NCI-H1105 (cell line): ENCODE measurements at regions not wholly inside any gene's neighbourhood (a gene's known extent, or its start where the extent isn't known, plus 50 kb on each side); places are given as distances from the start of the nearest gene placed in this dataset.

Experiments used
- DNase-seq: peaks from one replicate; lab custom pipeline; 2025; lab: John Stamatoyannopoulos, UW

DNA sequence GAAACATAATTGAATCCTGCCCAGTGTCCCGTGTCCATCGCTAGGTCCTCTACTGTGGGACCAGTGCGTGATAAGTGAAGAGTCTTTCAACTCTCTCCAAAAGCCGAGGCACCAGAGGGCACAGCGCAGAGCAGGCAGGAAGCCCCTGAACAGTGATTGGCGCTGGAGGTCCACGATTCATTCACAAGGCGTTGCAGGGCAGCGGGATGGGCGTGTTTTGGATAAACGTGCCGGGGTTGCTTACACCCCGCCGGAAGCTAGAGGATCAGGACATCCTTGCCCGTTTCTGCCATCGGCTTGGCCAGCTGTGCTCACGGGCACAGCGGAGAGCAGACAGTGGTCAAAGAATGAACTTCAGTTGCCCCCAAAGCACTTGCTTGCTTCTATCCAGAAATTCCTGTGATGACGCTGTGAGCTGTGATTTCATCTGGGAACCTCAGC, 86.0 kb upstream of the PFKP start:
- DNase-seq, result no peak

- DNase-seq, result no peak
Measured at GRCh38 chr10:2980791-2981360, 86.5 kb upstream of the PFKP start.

GRCh38 chr10:2980116-2980515, 87.2 kb upstream of the PFKP start:
- no peak for DNase-seq

- no peak for DNase-seq
Measured at GRCh38 chr10:2979306-2979705, 88.0 kb upstream of the PFKP start.

GRCh38 chr10:2978574-2979273, 88.6 kb upstream of the PFKP start:
- DNase-seq, result no peak

DNA sequence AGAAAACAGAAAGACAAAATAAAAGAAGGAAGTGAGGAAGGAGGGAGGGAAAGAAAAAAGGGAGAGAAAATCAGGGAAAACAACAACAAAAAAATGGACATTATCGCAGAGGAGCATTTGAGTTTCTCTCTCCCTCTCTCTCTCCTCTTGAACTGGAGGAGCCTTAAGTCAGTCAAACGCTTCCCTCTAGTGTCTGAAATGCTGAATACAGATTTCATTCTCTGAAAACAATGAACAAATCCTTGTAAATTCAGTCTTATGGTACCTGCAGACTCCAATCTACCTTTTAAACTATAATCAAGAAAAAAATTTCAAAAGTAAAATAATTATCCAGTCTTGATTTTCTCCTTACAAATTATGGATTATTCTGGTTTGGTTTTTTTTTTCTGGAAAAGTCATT, 89.2 kb upstream of the PFKP start:
- peak; percentile 13 for DNase-seq

DNA sequence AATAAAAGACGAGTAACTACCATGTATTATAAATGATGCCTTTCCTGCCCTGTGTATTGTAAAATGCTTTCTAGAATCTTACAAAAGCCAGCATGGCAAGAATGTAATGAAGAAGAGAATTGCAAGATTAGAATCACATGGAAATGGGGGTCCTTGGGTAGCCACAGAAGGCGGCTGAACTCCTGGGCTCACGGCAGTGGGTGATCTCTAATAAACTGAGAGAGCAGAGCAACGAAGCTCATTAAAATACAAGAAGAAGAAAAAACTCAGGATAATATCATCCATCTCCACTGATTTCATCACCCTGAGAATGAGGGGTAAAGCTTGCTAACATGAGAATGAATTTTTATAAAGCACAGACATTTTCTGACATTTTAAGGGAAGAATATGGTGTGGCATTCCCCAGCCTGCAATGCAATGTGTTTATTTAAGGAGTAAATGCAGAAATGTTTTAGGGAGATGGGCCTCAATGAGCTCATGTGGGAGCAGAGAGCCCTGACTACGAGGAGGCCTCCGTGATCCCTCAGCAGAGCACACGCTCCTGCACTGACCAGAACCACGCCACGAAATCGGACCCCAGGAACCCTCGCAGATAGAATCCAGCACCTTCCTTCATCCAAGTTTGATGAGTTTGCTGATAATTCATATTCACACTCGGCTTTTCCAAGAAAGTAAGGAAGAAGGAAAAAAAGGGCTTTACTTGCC, 92.7 kb upstream of the PFKP start:
- no peak for DNase-seq

DNA sequence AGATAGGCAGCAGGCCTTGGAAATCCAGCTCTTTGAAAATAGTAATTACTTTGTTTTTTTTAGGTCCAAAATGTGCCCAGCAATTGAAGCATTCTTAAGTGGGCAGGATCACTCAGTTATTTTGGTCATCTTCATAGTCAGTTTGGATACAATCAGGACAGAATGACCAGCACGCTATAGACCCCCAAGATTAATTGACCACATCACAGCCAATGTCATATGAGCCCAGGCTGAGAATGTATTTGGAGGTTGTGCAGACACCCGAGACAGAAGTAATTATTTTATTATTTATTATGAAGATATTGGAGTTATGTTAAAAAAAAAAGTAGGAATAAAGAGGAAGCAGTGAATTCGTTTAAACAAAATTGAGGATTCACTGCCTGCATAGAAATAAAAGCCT, 93.3 kb upstream of the PFKP start:
- no peak for DNase-seq

GRCh38 chr10:2972810-2973209, 94.5 kb upstream of the PFKP start:
- no peak for DNase-seq

GRCh38 chr10:2972216-2972615, 95.1 kb upstream of the PFKP start:
- no peak for DNase-seq

- DNase-seq, result no peak
Measured at GRCh38 chr10:2970190-2970823, 97.0 kb upstream of the PFKP start.

GRCh38 chr10:2968401-2969058, 98.8 kb upstream of the PFKP start:
- DNase-seq, result no peak

- no peak for DNase-seq
Measured at GRCh38 chr10:2966134-2966533, 101.2 kb upstream of the PFKP start.

- no peak for DNase-seq
Measured at GRCh38 chr10:2964632-2965296, 102.6 kb upstream of the PFKP start.

GRCh38 chr10:2963889-2964631, 103.3 kb upstream of the PFKP start:
- DNase-seq, result no peak

- no peak for DNase-seq
Measured at GRCh38 chr10:2962194-2962593, 105.2 kb upstream of the PFKP start.

GRCh38 chr10:2958659-2959058, 108.7 kb upstream of the PFKP start:
- DNase-seq, result no peak

DNA sequence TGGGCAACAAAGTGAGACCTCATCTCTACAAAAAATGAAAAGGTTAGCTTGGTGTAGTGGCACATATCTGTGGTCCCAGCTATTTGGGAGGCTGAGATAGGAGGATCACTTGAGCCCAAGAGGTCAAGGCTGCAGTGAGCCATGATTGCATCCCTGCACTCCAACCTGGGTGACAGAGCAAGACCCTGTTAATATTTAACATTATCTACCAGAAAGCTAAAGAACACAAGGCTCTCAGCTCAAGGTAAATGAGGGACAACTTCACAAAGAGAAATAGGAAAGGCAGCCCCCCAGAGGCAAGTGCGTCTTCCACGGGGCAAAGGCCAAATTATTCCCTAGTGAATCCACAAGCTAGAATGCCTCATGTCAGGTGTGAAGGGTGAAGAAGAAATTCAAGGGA, 109.6 kb upstream of the PFKP start:
- no peak for DNase-seq

DNA sequence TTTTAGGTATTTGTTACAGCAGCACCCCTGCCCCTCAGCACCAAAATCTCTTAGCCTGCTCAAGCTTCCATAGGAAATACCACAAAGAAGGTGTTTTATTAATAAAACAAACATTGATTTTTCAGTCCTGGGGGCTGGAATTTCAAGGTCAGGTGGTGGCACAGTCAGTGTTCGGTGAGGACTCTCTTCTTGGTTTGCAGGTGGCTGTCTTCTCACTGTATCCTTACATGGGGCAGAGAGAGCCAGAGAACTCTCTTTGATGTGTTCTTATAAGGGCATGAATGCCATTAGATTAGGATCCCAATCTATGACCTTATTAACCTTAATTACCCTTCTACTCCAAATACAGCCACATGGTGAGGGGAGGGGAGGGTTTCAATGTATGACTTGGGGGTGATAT, 112.3 kb upstream of the PFKP start:
- no peak for DNase-seq

- no peak for DNase-seq
Measured at GRCh38 chr10:2953495-2953894, 113.9 kb upstream of the PFKP start.

- no peak for DNase-seq
Measured at GRCh38 chr10:2951235-2951835, 116.0 kb upstream of the PFKP start.
